GM12878 (cell line): ENCODE measurements at regions not wholly inside any gene's neighbourhood (a gene's known extent, or its start where the extent isn't known, plus 50 kb on each side); places are given as distances from the start of the nearest gene placed in this dataset.

ENCODE experiments used
- CHD4 ChIP-seq: fragments of 200-600 bp; sonication (generic); IDR thresholded peaks from 2 replicates; pipeline ENCODE4 v1.6.1; 2016; ENCODE audit warnings: mild to moderate bottlenecking
- EZH2 ChIP-seq: IDR thresholded peaks from 2 replicates; pipeline ENCODE4 v1.6.1; 2012; ENCODE audit warnings: low read depth, mild to moderate bottlenecking, control low read depth, inconsistent platforms, low read length, borderline replicate concordance; ENCODE audit not compliant: control insufficient read depth
- FOS ChIP-seq: IDR thresholded peaks from 3 replicates; pipeline ENCODE4 v1.6.1; 2011; ENCODE audit warnings: borderline replicate concordance; ENCODE audit not compliant: insufficient read length; ENCODE audit errors: extremely low read depth
- GATAD2B ChIP-seq: fragments of 450-650 bp; conservative IDR thresholded peaks from 2 replicates; pipeline ENCODE4 v1.6.1; 2017; ENCODE audit warnings: low read depth, mild to moderate bottlenecking, moderate library complexity
- HCFC1 ChIP-seq: fragments of 150-350 bp; IDR thresholded peaks from 2 replicates; pipeline ENCODE4 v1.6.1; 2014; ENCODE audit warnings: low read length
- POLR2A ChIP-seq: IDR thresholded peaks from 2 replicates; pipeline ENCODE4 v1.6.1; 2011; ENCODE audit warnings: low read depth, mild to moderate bottlenecking, low read length
- RCOR1 ChIP-seq: conservative IDR thresholded peaks from 2 replicates; pipeline ENCODE4 v1.6.1; 2012; ENCODE audit warnings: low read depth, low read length, improper control_type of control experiment
- SPI1 ChIP-seq: IDR thresholded peaks from 2 replicates; pipeline ENCODE4 v1.6.1; 2011; ENCODE audit warnings: low read depth, mild to moderate bottlenecking, low read length, moderate library complexity, borderline replicate concordance; ENCODE audit not compliant: insufficient read depth
- STAT1 ChIP-seq: fragments of 450-650 bp; conservative IDR thresholded peaks from 2 replicates; pipeline ENCODE4 v1.6.1; 2014; ENCODE audit warnings: antibody characterized with exemption, mild to moderate bottlenecking
- TCF12 ChIP-seq: IDR thresholded peaks from 2 replicates; pipeline ENCODE4 v1.6.1; 2011; ENCODE audit warnings: low read depth, mild to moderate bottlenecking, low read length
- TF ChIP-seq, protein P1 (sequence below), 3 experiments: IDR thresholded peaks in 2 of 3; conservative IDR thresholded peaks in 1 of 3; 2 replicates each; pipeline ENCODE4 v1.5.1; 2011; ENCODE audit warnings: low read depth in 3 of 3, low read length in 3 of 3, mild to moderate bottlenecking in 3 of 3, control low read depth in 2 of 3, moderate library complexity in 2 of 3, inconsistent platforms in 1 of 3, mixed read lengths in 1 of 3; ENCODE audit not compliant: control insufficient read depth in 2 of 3, insufficient read depth in 1 of 3; ENCODE audit errors: extremely low read depth in 1 of 3
- TF ChIP-seq, protein P2 (sequence below): IDR thresholded peaks from 2 replicates; pipeline ENCODE4 v1.6.1; 2011; ENCODE audit warnings: low read depth, low read length, improper control_type of control experiment, borderline replicate concordance

- no peak for TF ChIP-seq HCFC1
- TF ChIP-seq, protein P1, sequence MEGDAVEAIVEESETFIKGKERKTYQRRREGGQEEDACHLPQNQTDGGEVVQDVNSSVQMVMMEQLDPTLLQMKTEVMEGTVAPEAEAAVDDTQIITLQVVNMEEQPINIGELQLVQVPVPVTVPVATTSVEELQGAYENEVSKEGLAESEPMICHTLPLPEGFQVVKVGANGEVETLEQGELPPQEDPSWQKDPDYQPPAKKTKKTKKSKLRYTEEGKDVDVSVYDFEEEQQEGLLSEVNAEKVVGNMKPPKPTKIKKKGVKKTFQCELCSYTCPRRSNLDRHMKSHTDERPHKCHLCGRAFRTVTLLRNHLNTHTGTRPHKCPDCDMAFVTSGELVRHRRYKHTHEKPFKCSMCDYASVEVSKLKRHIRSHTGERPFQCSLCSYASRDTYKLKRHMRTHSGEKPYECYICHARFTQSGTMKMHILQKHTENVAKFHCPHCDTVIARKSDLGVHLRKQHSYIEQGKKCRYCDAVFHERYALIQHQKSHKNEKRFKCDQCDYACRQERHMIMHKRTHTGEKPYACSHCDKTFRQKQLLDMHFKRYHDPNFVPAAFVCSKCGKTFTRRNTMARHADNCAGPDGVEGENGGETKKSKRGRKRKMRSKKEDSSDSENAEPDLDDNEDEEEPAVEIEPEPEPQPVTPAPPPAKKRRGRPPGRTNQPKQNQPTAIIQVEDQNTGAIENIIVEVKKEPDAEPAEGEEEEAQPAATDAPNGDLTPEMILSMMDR (IDR thresholded peaks at IDR 0.05 in 2 of 3, conservative IDR thresholded peaks at IDR 0.05 in 1 of 3; ENCODE audit: control insufficient read depth in 2 of 3, extremely low read depth in 1 of 3, insufficient read depth in 1 of 3, low read depth in 3 of 3, low read length in 3 of 3), result no peak
- no peak for TF ChIP-seq TCF12
- TF ChIP-seq SPI1, result no peak
- no peak for TF ChIP-seq CHD4
- TF ChIP-seq FOS, result no peak
- no peak for TF ChIP-seq STAT1
- TF ChIP-seq POLR2A, result no peak
- no peak for TF ChIP-seq GATAD2B
- TF ChIP-seq EZH2, result no peak
- TF ChIP-seq, protein P2, sequence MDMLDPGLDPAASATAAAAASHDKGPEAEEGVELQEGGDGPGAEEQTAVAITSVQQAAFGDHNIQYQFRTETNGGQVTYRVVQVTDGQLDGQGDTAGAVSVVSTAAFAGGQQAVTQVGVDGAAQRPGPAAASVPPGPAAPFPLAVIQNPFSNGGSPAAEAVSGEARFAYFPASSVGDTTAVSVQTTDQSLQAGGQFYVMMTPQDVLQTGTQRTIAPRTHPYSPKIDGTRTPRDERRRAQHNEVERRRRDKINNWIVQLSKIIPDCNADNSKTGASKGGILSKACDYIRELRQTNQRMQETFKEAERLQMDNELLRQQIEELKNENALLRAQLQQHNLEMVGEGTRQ, result no peak
- TF ChIP-seq RCOR1, result no peak
These were observed 148.7 kb upstream of the PTCHD1 start for GRCh38 chrX:23185951-23186350.
